ENCODE measurements at regions not wholly inside any gene's neighbourhood (a gene's known extent, or its start where the extent isn't known, plus 50 kb on each side); places are given as distances from the start of the nearest gene placed in this dataset.

DNA sequence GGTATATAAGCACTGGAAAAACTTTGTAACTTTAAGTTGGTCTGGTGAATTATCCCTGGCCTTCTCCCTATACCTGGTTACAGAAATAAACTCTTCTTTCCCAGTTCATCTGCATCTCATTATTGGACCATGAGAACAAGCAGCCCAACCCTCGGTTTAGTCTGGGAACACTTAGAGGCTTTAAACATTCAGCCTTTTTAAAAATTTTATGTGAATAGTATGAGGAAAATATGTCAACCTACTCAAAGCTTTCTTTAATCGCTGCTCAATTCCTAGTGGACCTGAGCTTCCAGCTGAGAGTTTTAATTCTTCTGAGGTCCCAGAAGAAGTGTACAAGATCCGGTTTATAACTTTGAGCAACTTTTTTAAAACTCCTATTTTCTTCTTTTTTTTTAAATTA, 358.6 kb upstream of the NOCT start:
- H3K4me1 Mint-ChIP-seq = peaks cover 21% of the 10 kb centered on the region
- H3K27ac Mint-ChIP-seq (ENCODE audit: unreplicated experiment) = no peak overlapping the region
- H3K27me3 Mint-ChIP-seq (ENCODE audit: low read depth) = peaks cover 8% of the 10 kb centered on the region
- peaks cover 6% of the 10 kb centered on the region for H3K9me3 Mint-ChIP-seq
- H3K36me3 Mint-ChIP-seq (ENCODE audit: low read depth) = no peaks in the 10 kb centered on the region
- DNase-seq (ENCODE audit: low read depth, low spot score) = no peak
- H3K4me3 Mint-ChIP-seq = no peak overlapping the region
- no peak for TF ChIP-seq CTCF (conservative IDR thresholded peaks at IDR 0.05)

GRCh38 chr4:138655985-138656384, 359.6 kb upstream of the NOCT start:
- peaks cover 8% of the 10 kb centered on the region for H3K27me3 Mint-ChIP-seq (ENCODE audit: low read depth)
- no peak overlapping the region for H3K27ac Mint-ChIP-seq (ENCODE audit: unreplicated experiment)

GRCh38 chr4:138655286-138655685, 360.3 kb upstream of the NOCT start:
- Mint-ChIP-seq H3K9me3 (peaks cover 8% of the 10 kb centered on the region), H3K27me3 (ENCODE audit: low read depth) (peaks cover 8% of the 10 kb centered on the region), H3K27ac (ENCODE audit: unreplicated experiment) (no peak overlapping the region), H3K36me3 (ENCODE audit: low read depth) (no peaks in the 10 kb centered on the region), H3K4me1 (peaks cover 19% of the 10 kb centered on the region), H3K4me3 (no peak overlapping the region)
- no peak for TF ChIP-seq CTCF (conservative IDR thresholded peaks at IDR 0.05)
- no peak for DNase-seq (ENCODE audit: low read depth, low spot score)

More at GRCh38 chr4:138655985-138656384, 359.6 kb upstream of the NOCT start:
- H3K36me3 Mint-ChIP-seq (ENCODE audit: low read depth) = no peaks in the 10 kb centered on the region
- H3K4me3 Mint-ChIP-seq = no peak overlapping the region
- DNase-seq (ENCODE audit: low read depth, low spot score) = no peak
- peaks cover 8% of the 10 kb centered on the region for H3K9me3 Mint-ChIP-seq
- H3K4me1 Mint-ChIP-seq = peaks cover 21% of the 10 kb centered on the region
- TF ChIP-seq CTCF (conservative IDR thresholded peaks at IDR 0.05) = no peak

- H3K27ac Mint-ChIP-seq (ENCODE audit: unreplicated experiment) = no peak overlapping the region
- H3K36me3 Mint-ChIP-seq (ENCODE audit: low read depth) = no peaks in the 10 kb centered on the region
- no peaks in the 10 kb centered on the region for H3K27me3 Mint-ChIP-seq (ENCODE audit: low read depth)
- peaks cover 8% of the 10 kb centered on the region for H3K9me3 Mint-ChIP-seq
- DNase-seq (ENCODE audit: low read depth, low spot score) = no peak
- no peaks in the 10 kb centered on the region for H3K4me1 Mint-ChIP-seq
- H3K4me3 Mint-ChIP-seq = no peak overlapping the region
- no peak for TF ChIP-seq CTCF (conservative IDR thresholded peaks at IDR 0.05)
Observed at GRCh38 chr4:138650929-138651448, 364.6 kb upstream of the NOCT start.

DNA sequence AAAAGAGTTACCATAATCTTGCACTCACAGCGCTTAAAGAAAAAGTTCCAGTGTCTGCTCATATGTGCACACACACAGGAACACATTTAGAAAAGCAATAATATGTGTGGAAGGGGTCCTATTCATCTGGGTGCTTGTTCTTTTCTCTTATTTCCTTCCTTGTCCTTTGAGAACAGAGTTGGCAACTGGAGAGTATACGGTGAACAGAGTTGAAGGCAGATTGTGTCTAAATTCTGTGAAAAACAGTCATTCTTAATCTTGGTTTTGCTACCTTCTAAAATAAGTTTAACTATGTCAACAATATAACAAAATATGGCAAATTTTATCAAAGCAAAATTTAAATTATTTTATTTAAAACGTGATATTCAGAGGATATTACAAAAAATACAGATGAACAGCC, 365.1 kb upstream of the NOCT start:
- peaks cover 8% of the 10 kb centered on the region for H3K9me3 Mint-ChIP-seq
- no peak overlapping the region for H3K4me3 Mint-ChIP-seq
- H3K36me3 Mint-ChIP-seq (ENCODE audit: low read depth) = no peaks in the 10 kb centered on the region
- H3K27me3 Mint-ChIP-seq (ENCODE audit: low read depth) = no peaks in the 10 kb centered on the region
- no peak overlapping the region for H3K27ac Mint-ChIP-seq (ENCODE audit: unreplicated experiment)
- DNase-seq (ENCODE audit: low read depth, low spot score) = no peak
- no peaks in the 10 kb centered on the region for H3K4me1 Mint-ChIP-seq
- no peak for TF ChIP-seq CTCF (conservative IDR thresholded peaks at IDR 0.05)

DNA sequence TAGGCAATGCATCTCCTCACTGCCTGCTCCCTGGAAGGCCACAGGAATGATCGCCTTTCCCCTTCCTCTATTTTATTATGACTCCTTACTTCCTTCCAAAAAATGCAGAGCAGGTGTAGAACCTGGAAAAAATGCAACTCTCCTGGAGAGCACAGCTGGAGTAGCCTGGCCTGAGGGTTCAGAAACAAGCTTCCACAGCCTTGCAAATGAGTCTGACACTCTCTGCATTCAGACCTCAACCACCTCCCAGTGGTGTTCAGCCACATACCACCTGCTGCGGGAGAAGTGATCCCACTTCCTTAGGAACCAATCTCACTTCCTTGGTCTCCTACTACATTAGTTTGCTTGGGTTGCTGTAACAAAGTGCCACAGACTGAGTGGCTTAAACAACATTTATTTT, 368.1 kb upstream of the NOCT start:
- Mint-ChIP-seq H3K36me3 (ENCODE audit: low read depth) (no peaks in the 10 kb centered on the region), H3K9me3 (peaks cover 5% of the 10 kb centered on the region), H3K27me3 (ENCODE audit: low read depth) (no peaks in the 10 kb centered on the region), H3K27ac (ENCODE audit: unreplicated experiment) (no peak overlapping the region), H3K4me1 (no peaks in the 10 kb centered on the region), H3K4me3 (no peak overlapping the region)
- no peak for TF ChIP-seq CTCF (conservative IDR thresholded peaks at IDR 0.05)
- DNase-seq (ENCODE audit: low read depth, low spot score) = no peak

Data from neural crest cell (in vitro differentiated cells).